Right renal pelvis (tissue), 4 donors: ENCODE measurements at regions not wholly inside any gene's neighbourhood (a gene's known extent, or its start where the extent isn't known, plus 50 kb on each side); places are given as distances from the start of the nearest gene placed in this dataset.
"Not testable (repeated sequence)": the region's sequence is repeated elsewhere in the genome, so short reads cannot be mapped to it uniquely, and the experiment has no call there.

Source experiments
- DNase-seq, 4 donors: peaks; one replicate each; pipeline ENCODE4 v3.0.0-alpha.2; 2013; ENCODE audit warnings: low read depth in 4 of 4, low spot score in 3 of 4, missing footprints in 1 of 4

DNA sequence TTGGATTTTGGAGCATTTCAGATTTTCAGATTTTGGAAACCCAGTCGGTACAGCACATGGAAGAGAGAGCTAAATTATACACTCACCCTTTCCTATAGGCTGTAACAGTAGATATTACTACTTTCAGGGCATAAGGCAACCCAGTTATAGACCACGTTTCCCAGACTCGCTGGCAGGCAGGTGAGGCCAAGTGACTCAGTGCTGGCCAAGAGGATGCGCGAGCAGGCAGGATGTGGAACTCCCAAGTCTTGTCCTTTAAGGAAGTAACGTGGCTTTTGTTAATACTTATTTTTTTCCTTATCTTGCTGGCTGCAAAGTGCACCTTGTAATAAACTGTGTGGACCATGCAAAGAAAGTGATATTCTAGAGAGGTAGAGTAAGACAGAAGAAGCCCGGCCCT lies 1160.1 kb downstream of the GATA3 start:
- DNase-seq: no peak

DNA sequence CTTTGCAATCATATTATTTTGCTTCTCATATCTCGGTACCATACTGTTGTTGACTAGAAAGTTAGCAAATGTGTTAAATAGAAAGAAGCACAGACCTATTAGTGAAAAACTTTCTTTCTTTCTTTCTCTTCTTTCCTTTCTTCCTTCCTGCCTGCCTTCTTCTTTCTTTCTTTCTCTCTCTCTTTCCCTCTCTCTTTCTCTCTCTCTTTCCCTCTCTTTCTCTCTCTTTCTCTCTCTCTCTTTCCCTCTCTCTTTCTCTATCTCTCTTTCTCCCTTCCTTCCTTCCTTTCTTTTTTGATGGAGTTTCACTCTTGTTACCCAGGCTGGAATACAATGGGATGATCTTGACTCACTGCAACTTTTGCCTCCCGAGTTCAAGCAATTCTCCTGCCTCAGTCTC lies 1160.6 kb downstream of the GATA3 start:
- DNase-seq: no peak

DNA sequence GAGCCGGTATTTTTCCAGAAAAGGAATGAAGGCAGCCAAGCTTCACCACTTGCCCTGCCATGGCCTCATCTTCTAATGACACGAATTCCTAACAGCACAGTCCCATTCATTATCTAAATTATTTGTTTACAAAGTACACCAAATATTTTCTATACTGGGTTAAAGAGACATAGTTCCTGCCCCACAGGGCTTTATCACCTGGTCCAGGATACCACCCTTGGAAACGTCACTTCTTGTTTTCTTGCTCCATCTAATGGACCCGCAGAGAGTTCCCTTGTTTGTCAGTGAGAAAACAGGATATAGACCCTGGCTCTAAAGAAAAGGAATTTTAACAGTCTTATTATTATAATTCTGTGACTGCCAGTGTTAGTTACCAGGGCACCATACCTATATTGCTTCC lies 1165.4 kb downstream of the GATA3 start:
- no peak for DNase-seq

DNA sequence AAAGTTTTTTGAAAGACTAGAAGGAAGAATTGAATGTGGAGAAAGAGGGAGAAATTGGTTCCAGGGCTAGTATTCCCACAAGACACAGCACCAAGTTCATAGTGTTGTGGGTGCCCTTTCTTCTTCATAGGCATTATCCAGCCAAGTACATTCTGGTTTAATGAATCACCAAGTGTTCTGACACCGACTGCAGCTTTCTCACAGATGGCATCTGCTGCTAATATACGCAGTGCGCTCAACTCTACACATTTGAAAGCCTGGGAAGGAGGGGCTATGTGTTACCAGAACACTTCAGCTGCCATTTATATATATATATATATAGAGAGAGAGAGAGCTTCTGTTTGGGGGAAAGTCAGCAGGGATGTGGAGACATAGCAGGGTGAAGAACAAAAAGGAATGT lies 1168.4 kb downstream of the GATA3 start:
- no peak for DNase-seq

DNA sequence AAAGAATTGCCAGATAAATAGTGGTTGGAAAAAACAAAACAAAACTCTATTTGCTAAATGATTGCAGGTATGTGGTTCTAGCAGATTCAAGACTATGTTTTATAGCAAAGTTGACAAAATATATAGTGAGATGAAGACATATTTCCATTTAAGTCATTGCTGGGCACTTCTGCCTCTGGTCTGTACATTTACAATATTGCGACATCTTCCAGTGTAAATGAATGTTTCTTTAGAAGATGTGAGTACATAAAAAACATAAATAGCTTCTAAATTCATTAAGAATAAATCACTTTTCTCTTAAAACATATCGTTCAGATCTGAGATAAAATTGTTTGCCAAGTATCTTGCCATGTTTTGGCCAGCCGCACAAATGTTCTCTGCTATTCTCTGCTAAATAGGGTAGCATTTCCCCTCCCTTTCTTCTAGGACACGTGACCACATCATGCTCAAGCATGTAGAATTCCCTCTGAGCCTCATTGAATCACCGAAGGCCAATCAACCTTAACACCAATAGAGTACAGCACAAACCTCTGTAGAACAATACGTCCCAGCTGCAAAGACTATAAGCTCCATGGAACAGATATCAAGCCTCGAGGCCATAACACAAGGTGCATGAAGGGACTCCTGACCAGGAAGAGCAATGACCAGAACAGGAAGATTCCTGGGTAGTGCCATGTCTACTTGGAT lies 1173.3 kb downstream of the GATA3 start:
- no peak for DNase-seq

DNA sequence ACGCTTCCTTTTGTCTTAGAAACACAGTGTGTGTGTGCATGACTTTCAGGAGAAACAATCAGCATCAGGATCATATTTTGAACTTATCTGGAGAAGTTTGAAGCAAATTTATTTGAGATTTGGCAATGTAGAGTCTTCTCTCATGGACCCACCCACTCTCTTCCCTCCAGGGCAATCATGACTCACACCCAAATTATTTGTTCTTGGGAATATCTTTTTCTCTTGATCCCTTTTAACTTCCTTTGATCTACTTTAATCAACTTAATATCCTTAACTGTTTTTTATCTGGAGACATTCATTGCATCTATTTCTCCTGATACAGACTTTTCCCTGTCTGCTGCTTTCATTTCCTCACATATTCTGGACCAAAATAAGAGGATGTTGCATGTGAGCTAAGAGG lies 1174.3 kb downstream of the GATA3 start:
- DNase-seq: no peak

DNA sequence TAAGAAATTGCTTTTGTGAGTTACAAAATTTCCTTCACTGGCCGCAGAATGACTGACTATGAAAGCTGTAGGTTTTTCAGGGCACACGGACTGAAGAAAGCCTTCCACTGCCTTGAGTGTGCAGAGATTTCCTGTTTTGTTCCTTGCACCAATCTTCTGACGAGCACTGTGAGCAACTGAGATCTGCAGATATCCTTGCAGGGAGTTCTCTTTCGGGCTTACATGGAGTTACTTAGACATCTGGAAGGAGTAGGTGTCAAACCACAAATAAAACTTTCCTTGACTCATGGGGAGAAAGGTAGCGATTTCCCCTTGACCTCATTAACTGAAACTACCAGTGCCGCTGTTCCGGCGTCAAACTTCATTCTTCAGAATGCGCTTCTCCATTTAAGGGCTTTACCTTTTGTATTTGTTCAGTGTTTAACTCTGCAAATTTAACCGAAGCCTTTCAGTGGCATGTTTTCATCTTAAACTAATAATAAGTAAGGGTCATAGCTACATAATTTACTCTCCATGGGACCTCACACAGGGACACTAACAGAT lies 1175.3 kb downstream of the GATA3 start:
- no peak for DNase-seq

DNA sequence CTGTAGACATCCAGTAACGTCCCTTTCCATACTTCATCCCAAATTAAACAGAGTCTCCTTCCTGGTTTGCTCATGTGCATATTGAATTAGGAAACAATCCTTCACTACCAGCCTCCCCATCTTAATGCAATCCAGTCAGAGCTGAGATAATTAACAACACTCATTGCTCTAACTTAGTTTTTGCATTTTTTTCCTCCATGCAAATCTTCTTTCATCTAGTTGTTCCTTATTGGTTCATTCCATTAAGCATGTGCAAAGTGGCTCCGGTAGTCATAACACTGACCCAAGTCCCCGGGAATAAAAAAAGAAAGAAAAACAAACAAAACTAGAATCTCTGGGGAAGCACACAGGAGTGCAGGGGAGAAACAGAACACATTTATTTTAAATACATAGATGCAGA lies 1176.1 kb downstream of the GATA3 start:
- no peak for DNase-seq

DNA sequence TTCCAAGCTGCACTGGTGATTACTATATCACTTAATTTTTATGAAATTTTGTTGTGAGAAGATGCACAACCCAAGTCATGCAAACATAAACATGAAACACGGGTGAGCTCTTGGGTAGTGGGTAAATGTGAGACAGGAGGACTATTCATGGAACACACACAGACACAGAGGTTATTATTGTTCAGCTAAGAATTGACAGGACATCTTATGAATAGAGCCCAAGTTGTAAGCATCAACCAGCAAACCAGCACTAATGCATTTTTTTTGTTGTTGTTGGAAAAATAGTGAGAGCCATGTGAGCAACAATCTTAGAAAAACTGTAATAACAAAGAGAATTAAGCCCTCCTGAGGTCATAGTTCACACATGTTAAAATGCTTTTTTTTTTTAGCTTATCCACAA lies 1179.7 kb downstream of the GATA3 start:
- no peak for DNase-seq

DNA sequence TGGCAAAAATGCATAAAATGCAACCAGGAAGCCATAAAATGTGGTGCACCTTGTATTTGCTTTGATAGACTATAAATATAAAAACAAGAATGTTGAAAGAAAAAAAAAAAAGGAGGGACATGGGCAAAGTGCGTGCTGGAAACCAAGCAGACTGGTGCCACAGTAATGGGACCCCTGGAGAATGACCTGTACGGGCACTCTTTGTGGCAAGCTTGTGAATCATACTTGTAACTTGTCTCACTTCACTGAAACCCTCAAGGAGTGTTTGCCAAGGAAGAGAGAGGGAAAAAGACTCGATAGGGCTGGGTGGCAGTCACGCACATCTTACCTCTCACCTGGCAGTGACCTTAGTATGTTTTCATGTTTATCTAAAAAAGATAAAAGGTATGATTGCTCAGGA lies 1183.6 kb downstream of the GATA3 start:
- no peak for DNase-seq

DNA sequence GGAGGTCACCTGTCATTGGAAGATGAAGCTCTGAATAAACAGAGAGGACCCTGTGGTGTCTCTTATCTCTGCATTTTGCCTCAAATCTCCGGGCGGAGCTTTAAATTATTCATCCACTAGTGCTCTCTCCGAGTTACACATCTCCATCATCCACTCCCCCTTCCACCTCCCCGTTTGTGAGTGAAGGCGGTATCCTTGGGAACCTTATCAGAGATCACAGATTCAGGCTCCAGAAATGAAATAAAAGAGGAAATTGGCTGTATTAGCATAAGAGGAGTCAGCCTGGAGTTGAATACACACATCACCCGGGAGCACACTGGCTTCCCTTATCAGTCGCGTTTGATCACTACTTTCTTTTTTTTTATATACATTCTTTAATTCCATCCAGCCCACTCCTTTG lies 1184.8 kb downstream of the GATA3 start:
- no peak for DNase-seq

DNA sequence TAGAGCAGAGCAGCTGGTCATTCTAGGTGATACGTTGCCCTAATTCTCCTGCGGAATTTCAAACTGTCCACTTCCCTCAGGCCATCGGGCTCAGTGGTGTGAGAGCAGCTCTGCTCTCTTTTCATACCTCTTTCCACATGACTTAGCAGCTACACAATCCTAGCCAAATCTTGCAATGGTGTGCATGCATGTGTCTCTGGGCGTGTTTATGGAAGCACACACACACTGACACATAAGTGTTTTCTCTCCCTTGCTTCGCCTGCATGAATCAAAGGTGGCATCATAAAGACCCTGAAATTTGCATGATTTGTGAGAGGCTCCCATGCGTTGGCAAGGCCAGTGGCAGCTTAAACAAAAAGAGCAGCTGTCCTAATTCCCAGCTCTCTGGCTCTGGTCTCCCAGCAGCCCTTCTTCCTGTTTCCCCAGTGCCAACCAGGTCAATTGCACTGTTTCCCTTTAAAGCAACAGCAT lies 1189.5 kb downstream of the GATA3 start:
- DNase-seq: no peak

DNA sequence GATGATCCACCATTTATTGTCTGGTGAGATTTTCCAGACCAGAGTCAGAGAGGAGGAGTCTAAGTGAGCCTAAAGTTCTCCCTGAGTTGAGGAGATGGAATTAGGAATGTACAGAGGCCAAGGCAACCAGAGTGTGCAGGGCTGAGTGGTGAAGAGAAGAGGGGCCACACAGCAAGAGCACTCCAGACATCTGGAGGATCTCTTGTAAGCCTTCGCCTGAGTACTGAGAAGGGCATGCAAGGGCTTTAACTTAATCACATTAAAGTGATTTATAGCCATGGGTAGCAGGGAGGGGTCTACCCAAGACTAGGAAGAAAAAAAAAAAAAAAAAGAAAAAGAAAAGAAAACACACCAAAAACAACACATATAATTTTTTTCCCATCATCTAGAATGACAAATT lies 1190.4 kb downstream of the GATA3 start:
- DNase-seq: no peak

DNA sequence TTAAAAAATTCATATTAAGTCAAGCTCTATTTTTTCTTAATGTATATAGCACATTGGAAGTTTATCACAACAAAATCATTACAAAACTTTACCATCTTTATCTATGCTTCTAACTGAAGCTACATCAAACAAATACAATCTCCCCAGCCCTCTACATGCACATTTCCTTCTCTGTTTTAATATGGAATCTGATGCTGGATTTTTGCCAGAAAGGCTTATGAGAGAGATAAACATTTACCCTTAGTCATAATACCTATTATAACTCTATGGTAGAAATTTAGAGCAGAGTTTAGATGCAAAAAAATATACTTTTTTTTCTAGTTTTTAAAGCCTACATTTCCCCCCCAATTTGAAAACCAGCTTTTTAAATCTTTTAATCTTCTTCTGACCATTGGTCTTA lies 1198.6 kb downstream of the GATA3 start:
- DNase-seq: no peak

DNA sequence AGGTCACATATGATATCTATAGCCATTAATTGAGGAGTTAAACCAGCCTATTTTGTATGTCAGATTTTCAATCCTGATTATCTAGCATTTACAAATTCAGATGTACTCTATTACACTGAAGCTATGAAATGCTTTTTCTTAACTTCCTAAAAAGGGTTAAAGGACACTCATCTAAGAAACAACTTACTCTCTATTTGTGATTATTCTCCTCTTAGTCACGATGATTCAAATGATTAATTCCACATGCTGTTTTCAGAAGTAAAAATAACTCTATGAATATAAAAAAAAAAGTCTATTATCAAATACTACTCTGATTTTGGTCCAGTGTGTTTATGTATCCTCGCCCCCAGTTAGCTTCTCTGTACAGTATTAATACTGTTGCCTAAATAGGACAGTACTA lies 1199.9 kb downstream of the GATA3 start:
- DNase-seq: no peak

DNA sequence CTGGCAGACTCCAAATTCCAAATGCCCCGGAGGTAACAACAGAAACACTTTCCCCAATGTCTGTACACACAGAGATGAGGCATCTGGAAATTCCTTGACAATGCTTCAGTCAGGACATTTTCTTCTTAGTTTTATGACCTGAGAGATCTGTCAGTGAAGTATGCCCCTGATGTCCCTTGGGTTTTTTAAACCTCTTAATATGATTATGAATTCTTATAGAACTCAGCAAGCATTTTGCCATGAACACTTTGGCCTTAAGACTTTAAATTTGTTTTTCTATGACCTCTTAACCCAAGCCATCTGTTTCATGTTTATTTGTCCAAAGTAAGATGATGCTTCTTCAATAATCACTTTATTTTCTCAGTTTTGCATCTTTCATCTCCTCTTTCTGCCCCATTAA lies 1206.2 kb downstream of the GATA3 start:
- no peak for DNase-seq

DNA sequence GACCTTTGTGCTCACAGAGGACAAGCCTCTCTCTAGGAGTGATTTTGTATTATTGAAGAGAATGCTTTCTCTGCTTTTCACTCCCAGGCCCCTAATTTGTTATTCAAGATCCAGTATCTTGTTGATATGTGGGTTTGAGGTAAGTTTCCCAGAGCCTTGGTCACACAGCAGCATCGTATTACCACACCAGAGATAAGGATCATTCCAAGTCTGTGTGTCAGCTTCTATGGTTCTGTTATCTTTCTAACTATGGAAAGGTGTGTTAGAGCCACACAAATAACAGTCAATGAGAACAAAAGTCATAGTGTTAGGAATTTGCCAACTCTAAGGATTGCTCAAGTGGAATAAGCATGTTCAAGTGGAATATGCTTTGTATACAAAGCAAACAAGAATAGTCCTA lies 1208.3 kb downstream of the GATA3 start:
- no peak for DNase-seq

DNA sequence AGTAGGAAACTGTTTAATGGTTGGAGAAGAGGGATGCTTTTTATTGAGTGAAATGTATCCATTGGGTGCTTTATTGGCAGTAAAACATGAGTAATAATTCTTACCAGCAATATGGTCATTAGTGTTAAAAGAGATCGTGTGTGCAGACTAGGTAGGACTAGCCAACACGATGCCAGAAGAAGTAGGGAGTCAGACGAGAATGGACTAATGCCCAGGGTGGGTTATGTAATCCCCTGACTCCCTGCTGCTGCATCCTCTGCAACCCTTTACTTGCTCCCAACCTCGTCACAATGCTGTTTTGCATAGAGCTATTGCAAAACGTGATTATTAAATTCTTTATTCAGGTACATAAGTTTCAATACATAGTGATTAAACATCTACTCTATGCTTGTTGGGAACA lies 1213.7 kb downstream of the GATA3 start:
- no peak for DNase-seq

DNA sequence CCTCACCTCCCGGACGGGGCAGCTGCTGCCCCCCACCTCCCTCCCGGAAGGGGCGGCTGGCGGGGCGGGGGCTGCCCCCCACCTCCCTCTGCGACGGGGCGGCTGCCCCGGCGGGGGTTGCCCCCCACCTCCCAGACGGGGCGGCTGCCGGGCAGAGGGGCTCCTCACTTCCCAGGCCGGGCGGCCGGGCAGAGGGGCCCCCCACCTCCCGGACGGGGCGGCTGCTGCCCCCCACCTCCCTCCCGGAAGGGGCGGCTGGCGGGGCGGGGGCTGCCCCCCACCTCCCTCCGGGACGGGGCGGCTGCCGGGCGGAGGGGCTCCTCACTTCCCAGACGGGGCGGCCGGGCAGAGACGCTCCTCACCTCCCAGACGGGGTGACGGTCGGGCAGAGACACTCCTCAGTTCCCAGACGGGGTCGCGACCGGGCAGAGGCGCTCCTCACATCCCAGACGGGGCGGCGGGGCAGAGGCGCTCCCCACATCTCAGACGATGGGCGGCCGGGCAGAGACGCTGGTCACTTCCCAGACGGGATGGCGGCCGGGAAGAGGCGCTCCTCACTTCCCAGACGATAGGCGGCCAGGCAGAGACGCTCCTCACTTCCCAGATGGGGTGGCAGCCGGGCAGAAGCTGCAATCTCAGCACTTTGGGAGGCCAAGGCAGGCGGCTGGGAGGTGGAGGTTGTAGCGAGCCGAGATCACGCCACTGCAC lies 1218.8 kb downstream of the GATA3 start:
- DNase-seq: not testable (repeated sequence)

DNA sequence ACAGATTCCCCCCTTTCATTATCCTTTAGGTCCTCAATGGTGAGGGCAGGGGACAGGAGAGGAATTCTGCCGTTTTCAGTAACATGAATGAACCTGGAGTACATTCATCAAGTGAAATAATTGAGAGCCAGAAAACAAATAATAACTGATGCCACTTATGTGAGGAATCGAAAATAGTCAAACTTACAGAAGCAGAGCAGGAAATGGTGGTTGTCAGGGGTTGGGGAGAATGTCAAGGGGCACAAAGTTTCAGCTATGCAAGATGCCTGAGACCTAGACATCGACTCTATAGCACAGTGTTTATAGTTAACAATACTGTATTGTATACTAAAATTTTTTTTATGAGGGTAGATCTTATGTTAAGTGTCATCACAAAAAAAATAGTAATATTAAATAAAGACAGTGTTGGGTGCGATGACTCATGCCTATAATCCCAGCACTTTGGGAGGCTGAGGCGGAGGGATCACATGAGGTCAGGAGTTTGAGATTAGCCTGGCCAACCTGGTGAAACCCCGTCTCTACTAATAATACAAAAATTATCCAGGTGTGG lies 1219.8 kb downstream of the GATA3 start:
- DNase-seq: no peak

DNA sequence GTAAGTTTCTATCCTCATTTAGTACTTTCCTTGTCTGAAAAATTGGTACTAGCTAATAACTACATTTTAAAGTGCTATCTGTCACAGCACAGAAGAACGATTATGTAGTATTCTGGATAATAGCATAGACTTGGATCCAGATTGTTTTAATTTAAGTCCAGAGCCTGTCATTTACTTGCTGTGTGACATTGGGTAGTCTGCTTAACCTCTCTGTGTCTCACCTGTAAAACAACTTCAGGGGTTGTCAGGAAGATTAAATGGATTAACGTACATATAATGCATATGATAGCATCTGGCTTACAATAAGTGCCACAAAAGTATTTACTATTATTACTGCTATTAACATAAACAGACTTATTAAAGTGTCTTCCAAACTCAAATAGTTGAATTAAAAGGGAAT lies 1221.4 kb downstream of the GATA3 start:
- no peak for DNase-seq

DNA sequence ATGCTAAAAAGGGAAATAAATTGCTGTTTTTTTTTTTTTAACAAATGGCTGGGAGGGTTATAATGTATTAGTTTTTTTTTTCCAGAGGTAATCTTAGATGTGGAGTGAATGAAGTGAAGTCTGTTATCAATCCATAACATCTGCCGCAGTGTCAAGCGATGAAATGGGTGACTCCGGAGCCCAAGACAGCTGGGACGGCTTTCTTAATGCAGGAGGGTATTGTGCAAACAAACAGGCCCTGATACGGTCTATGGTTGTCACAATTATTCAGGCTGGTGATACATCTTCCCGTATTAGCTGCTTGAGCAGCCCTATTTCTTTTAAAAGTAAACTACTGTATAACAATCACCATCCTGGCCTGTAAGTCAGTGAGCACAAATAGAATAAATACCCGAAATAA lies 1231.2 kb downstream of the GATA3 start:
- DNase-seq: no peak
